Neural progenitor cell (in vitro differentiated cells): ENCODE measurements at regions not wholly inside any gene's neighbourhood (a gene's known extent, or its start where the extent isn't known, plus 50 kb on each side); places are given as distances from the start of the nearest gene placed in this dataset.

ENCODE experiments used
- DNase-seq: peaks from one replicate; pipeline ENCODE4 v3.0.0-alpha.2; 2016; ENCODE audit warnings: low spot score
- H2AFZ ChIP-seq: fragments of 200-600 bp; sonication (generic); replicated peaks from 2 replicates; pipeline ENCODE4 v1.6.1; 2016; ENCODE audit warnings: antibody characterized with exemption
- H3F3A ChIP-seq: fragments of 200-600 bp; sonication (generic); 2 replicates; pipeline ENCODE4 v1.6.1; 2016; ENCODE audit warnings: antibody characterized with exemption, low read depth
- H3K27ac ChIP-seq: fragments of 200-600 bp; sonication (generic); 2 replicates; pipeline ENCODE4 v1.5.1; 2016; ENCODE audit warnings: mild to moderate bottlenecking
- H3K27me3 ChIP-seq: fragments of 200-600 bp; sonication (generic); 2 replicates; pipeline ENCODE4 v1.6.1; 2016; ENCODE audit warnings: mild to moderate bottlenecking, moderate library complexity
- H3K36me3 ChIP-seq: fragments of 200-600 bp; sonication (generic); 2 replicates; pipeline ENCODE4 v1.5.1; 2016
- H3K4me1 ChIP-seq: fragments of 200-600 bp; sonication (generic); 2 replicates; pipeline ENCODE4 v1.6.1; 2016; ENCODE audit warnings: mixed run types
- H3K4me2 ChIP-seq: fragments of 200-600 bp; sonication (generic); 2 replicates; pipeline ENCODE4 v1.6.1; 2016
- H3K4me3 ChIP-seq: fragments of 200-600 bp; sonication (generic); 2 replicates; pipeline ENCODE4 v1.5.1; 2016
- H3K79me2 ChIP-seq: fragments of 200-600 bp; sonication (generic); 2 replicates; pipeline ENCODE4 v1.6.1; 2016; ENCODE audit warnings: low read depth
- H3K9ac ChIP-seq: fragments of 200-600 bp; sonication (generic); 2 replicates; pipeline ENCODE4 v1.6.1; 2016
- H3K9me3 ChIP-seq: fragments of 200-600 bp; sonication (generic); 2 replicates; pipeline ENCODE4 v1.5.1; 2016; ENCODE audit warnings: low read depth
- H4K20me1 ChIP-seq: fragments of 200-600 bp; sonication (generic); 2 replicates; pipeline ENCODE4 v1.6.1; 2016; ENCODE audit warnings: low read depth
- H3K27ac Mint-ChIP-seq: 3 replicates; pipeline ENCODE4 v1.8.0; 2021; ENCODE audit warnings: mixed read lengths
- H3K27me3 Mint-ChIP-seq: 2 replicates; pipeline ENCODE4 v1.8.0; 2022; ENCODE audit warnings: low read depth, mild to moderate bottlenecking, inconsistent platforms, moderate library complexity, mixed read lengths; ENCODE audit not compliant: insufficient read depth
- H3K36me3 Mint-ChIP-seq: 3 replicates; pipeline ENCODE4 v1.8.0; 2021; ENCODE audit warnings: mixed read lengths
- H3K4me1 Mint-ChIP-seq: 3 replicates; pipeline ENCODE4 v1.8.0; 2021; ENCODE audit warnings: mixed read lengths
- H3K4me3 Mint-ChIP-seq: 3 replicates; pipeline ENCODE4 v1.8.0; 2021; ENCODE audit warnings: mild to moderate bottlenecking, moderate library complexity, mixed read lengths
- H3K9me3 Mint-ChIP-seq: 3 replicates; pipeline ENCODE4 v1.8.0; 2020; ENCODE audit warnings: mixed read lengths
- EZH2 ChIP-seq: fragments of 200-600 bp; sonication (generic); IDR thresholded peaks from 2 replicates; pipeline ENCODE4 v1.6.1; 2017; ENCODE audit warnings: antibody characterized with exemption, mild to moderate bottlenecking, moderate library complexity
- EZH2phosphoT487 ChIP-seq: fragments of 200-600 bp; sonication (generic); IDR thresholded peaks from 2 replicates; pipeline ENCODE4 v1.6.1; 2017; ENCODE audit warnings: antibody characterized with exemption
- TF ChIP-seq, protein P1 (sequence below): fragments of 200-600 bp; sonication (generic); IDR thresholded peaks from 2 replicates; pipeline ENCODE4 v1.5.1; 2017; ENCODE audit warnings: antibody characterized with exemption, mild to moderate bottlenecking

DNA sequence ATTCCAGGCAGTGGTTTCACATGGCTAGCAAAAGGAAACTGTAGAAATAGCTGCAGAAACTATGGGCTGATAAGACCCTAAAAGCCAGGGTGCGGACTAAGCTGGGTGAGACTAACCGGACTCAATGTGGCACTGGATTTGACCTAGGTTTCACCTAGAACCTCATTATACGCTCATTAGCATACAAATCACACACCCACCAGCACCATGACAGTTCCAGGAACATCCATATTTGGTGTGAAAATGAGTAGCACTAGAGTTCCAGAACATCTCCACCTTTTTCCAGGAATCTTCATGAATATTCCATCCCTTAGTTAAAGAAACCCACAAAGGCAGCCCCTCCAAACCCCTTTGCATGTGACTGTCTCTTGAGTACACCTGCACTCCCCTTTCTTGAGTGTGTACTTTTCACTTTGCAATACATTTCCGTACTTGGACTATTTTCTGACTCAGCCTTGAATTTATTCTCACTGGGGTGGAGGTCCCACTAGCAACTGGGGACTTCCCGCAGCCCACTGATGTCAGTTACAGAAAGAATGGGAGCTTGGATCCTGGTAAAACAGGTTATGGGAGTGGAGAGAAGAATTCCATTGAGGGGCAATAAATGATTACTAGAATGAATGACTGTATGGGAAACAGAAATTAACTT is 58.0 kb upstream of the SPATA31C2 start:
- Mint-ChIP-seq H3K27me3 (no peaks in the 10 kb centered on the region), H3K9me3 (no peaks in the 10 kb centered on the region), H3K4me3 (no peak overlapping the region), H3K36me3 (no peaks in the 10 kb centered on the region), H3K4me1 (peaks cover 7% of the 10 kb centered on the region), H3K27ac (no peak overlapping the region)
- Histone ChIP-seq H3K27ac (no peak overlapping the region), H2AFZ (no peak overlapping the region), H3K9ac (no peak overlapping the region), H3K27me3 (no peaks in the 10 kb centered on the region), H3K79me2 (no peaks in the 10 kb centered on the region), H3K4me3 (no peak overlapping the region), H3K36me3 (no peaks in the 10 kb centered on the region), H3K4me1 (no peaks in the 10 kb centered on the region), H4K20me1 (no peaks in the 10 kb centered on the region), H3K9me3 (no peaks in the 10 kb centered on the region), H3K4me2 (no peak overlapping the region), H3F3A (no peaks in the 10 kb centered on the region)
- no peak for DNase-seq
- TF ChIP-seq EZH2, result no peak
- no peak for TF ChIP-seq EZH2phosphoT487
- TF ChIP-seq, protein P1, sequence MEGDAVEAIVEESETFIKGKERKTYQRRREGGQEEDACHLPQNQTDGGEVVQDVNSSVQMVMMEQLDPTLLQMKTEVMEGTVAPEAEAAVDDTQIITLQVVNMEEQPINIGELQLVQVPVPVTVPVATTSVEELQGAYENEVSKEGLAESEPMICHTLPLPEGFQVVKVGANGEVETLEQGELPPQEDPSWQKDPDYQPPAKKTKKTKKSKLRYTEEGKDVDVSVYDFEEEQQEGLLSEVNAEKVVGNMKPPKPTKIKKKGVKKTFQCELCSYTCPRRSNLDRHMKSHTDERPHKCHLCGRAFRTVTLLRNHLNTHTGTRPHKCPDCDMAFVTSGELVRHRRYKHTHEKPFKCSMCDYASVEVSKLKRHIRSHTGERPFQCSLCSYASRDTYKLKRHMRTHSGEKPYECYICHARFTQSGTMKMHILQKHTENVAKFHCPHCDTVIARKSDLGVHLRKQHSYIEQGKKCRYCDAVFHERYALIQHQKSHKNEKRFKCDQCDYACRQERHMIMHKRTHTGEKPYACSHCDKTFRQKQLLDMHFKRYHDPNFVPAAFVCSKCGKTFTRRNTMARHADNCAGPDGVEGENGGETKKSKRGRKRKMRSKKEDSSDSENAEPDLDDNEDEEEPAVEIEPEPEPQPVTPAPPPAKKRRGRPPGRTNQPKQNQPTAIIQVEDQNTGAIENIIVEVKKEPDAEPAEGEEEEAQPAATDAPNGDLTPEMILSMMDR, result no peak

DNA sequence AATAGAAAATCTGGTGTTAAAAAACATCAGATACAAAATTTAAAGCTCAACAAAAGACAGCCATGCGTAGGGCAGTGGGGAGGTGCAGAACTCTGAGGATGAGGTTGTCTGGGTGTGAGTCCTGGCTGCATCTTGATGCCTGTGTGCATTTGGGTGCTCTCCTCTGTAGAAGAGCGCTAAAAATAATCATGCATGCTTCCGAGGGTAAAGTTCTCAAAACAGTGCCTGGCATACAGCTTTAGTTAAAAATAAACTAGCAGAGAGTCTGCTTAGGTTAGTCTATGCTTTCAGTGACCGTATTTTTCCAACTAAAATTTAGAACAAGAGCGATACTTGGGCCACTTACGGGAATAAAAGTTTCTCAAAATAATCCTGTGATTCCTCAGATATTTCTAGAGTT is 55.5 kb upstream of the SPATA31C2 start:
- no peaks in the 10 kb centered on the region for H3K27me3 Mint-ChIP-seq
- Histone ChIP-seq H2AFZ (no peak overlapping the region), H3K27ac (no peak overlapping the region), H3K9ac (no peak overlapping the region), H4K20me1 (no peaks in the 10 kb centered on the region), H3K4me2 (no peak overlapping the region), H3F3A (no peaks in the 10 kb centered on the region), H3K27me3 (no peaks in the 10 kb centered on the region), H3K79me2 (no peaks in the 10 kb centered on the region), H3K36me3 (no peaks in the 10 kb centered on the region), H3K4me1 (no peaks in the 10 kb centered on the region), H3K4me3 (no peak overlapping the region), H3K9me3 (no peaks in the 10 kb centered on the region)
- no peak for DNase-seq
- no peaks in the 10 kb centered on the region for H3K36me3 Mint-ChIP-seq
- peaks cover 3% of the 10 kb centered on the region for H3K9me3 Mint-ChIP-seq
- no peak overlapping the region for H3K4me3 Mint-ChIP-seq
- no peak for TF ChIP-seq EZH2phosphoT487
- H3K4me1 Mint-ChIP-seq, result peaks cover 7% of the 10 kb centered on the region
- no peak overlapping the region for H3K27ac Mint-ChIP-seq

DNA sequence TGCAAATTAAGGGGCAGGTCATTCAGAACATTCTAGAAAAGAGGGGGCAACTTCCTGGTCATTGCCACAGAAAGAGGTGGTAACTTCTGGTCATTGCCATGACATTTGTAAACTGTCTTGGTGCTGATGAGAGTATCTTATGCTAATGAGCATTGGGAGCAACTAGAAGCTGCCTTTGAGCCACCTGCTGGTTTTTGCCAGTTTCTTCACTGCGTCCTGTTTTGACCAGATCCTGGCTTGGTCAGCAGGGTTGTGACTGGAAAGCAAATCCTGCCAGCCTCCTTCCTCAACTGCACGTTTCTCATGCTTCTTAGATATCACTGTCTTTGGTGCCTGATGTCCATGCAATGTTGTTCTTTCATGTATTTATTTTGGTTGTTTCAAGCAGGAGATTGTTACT is 53.2 kb upstream of the SPATA31C2 start:
- no peaks in the 10 kb centered on the region for H4K20me1 ChIP-seq
- Mint-ChIP-seq H3K36me3 (no peaks in the 10 kb centered on the region), H3K27me3 (no peaks in the 10 kb centered on the region)

GRCh38 chr9:88189371-88189770 is 51.1 kb upstream of the SPATA31C2 start:
- H3K36me3 ChIP-seq, result no peaks in the 10 kb centered on the region
- no peak overlapping the region for H3K4me3 Mint-ChIP-seq

More for the DNA sequence above, 53.2 kb upstream of the SPATA31C2 start:
- Histone ChIP-seq H2AFZ (no peak overlapping the region), H3K4me3 (no peak overlapping the region), H3K4me2 (no peak overlapping the region), H3F3A (no peaks in the 10 kb centered on the region), H3K27me3 (no peaks in the 10 kb centered on the region), H3K4me1 (no peaks in the 10 kb centered on the region), H3K27ac (no peak overlapping the region), H3K9me3 (no peaks in the 10 kb centered on the region), H3K79me2 (no peaks in the 10 kb centered on the region), H3K36me3 (no peaks in the 10 kb centered on the region), H3K9ac (no peak overlapping the region)
- DNase-seq, result no peak
- TF ChIP-seq EZH2 (no peak), EZH2phosphoT487 (no peak)
- TF ChIP-seq, protein P1, result no peak
- H3K27ac Mint-ChIP-seq, result no peak overlapping the region
- H3K4me1 Mint-ChIP-seq, result peaks cover 6% of the 10 kb centered on the region
- no peak overlapping the region for H3K4me3 Mint-ChIP-seq
- peaks cover 3% of the 10 kb centered on the region for H3K9me3 Mint-ChIP-seq

More at GRCh38 chr9:88189371-88189770, 51.1 kb upstream of the SPATA31C2 start:
- Histone ChIP-seq H3K4me1 (no peaks in the 10 kb centered on the region), H3K27me3 (no peaks in the 10 kb centered on the region), H3K4me3 (no peak overlapping the region), H4K20me1 (no peaks in the 10 kb centered on the region), H3K79me2 (no peaks in the 10 kb centered on the region), H3F3A (no peaks in the 10 kb centered on the region), H3K27ac (no peak overlapping the region), H3K9ac (no peak overlapping the region), H2AFZ (no peak overlapping the region), H3K4me2 (no peak overlapping the region), H3K9me3 (no peaks in the 10 kb centered on the region)
- H3K27me3 Mint-ChIP-seq, result no peaks in the 10 kb centered on the region
- no peak for DNase-seq
- TF ChIP-seq, protein P1, result no peak
- TF ChIP-seq EZH2phosphoT487, result no peak
- no peak for TF ChIP-seq EZH2
- peaks cover 3% of the 10 kb centered on the region for H3K9me3 Mint-ChIP-seq
- H3K27ac Mint-ChIP-seq, result no peak overlapping the region
- H3K4me1 Mint-ChIP-seq, result peaks cover 6% of the 10 kb centered on the region
- no peaks in the 10 kb centered on the region for H3K36me3 Mint-ChIP-seq
